ENCODE measurements at regions not wholly inside any gene's neighbourhood (a gene's known extent, or its start where the extent isn't known, plus 50 kb on each side); places are given as distances from the start of the nearest gene placed in this dataset.
A peak's percentile ranks its signal among the peaks of the same experiment; 100 is the strongest.

GRCh38 chr2:5914811-5915611, 222.8 kb downstream of the SOX11 start:
- DNase-seq (ENCODE audit: low read depth in 2 of 2) = no peak

- DNase-seq (ENCODE audit: low read depth in 2 of 2) = peak in 1 of 2 experiments; percentile 5
These were observed 223.7 kb downstream of the SOX11 start for GRCh38 chr2:5915881-5916310.

- no peak for DNase-seq (ENCODE audit: low read depth in 2 of 2)
These were observed 229.0 kb downstream of the SOX11 start for GRCh38 chr2:5921081-5921642.

- no peak for DNase-seq (ENCODE audit: low read depth in 2 of 2)
These were observed 232.1 kb downstream of the SOX11 start for GRCh38 chr2:5923957-5924945.

- no peak for DNase-seq (ENCODE audit: low read depth in 2 of 2)
These were observed 233.4 kb downstream of the SOX11 start for GRCh38 chr2:5925604-5926003.

GRCh38 chr2:5926871-5927512, 234.8 kb downstream of the SOX11 start:
- DNase-seq (ENCODE audit: low read depth in 2 of 2) = no peak

GRCh38 chr2:5932556-5933469, 240.6 kb downstream of the SOX11 start:
- no peak for DNase-seq (ENCODE audit: low read depth in 2 of 2)

DNA sequence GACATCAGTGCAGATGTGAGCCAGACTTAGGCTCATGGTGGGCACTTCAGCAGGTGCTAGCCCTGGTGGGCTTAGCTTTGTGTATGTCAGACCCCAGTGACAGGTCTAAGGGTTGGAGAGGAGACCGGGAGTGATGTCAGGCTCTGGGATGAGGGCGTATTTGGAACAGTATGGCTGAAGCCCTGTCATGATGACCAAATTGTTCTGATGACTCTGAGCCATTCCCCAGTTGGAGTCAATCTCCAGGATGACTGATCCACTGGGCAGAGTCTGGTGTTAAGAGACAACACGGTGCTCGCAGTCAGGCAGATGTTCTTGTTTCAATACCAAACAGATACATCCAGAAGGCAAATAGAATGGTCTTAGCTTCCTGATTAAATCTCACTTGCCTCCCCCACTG, 241.5 kb downstream of the SOX11 start:
- no peak for DNase-seq (ENCODE audit: low read depth in 2 of 2)

GRCh38 chr2:5937321-5937720, 245.1 kb downstream of the SOX11 start:
- DNase-seq (ENCODE audit: low read depth in 2 of 2) = no peak

GRCh38 chr2:5937851-5938565, 245.8 kb downstream of the SOX11 start:
- no peak for DNase-seq (ENCODE audit: low read depth in 2 of 2)

DNA sequence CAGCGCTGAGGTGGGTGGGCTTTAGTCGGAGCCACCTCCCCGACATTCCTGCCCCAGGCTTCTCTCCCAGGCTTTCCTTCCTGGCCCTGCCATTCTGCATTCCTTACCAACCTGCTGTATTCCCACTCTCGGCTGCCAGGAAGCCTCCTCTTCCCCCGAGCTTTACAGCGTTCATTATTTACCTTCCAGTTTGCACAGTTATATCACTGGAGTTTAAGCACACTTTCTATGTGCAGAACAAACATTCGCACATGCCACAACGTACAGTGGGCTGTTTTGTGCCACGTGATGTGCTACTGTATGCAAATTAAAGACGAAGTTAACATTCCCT, 246.3 kb downstream of the SOX11 start:
- DNase-seq (ENCODE audit: low read depth in 2 of 2) = no peak

GRCh38 chr2:5939553-5939952, 247.4 kb downstream of the SOX11 start:
- no peak for DNase-seq (ENCODE audit: low read depth in 2 of 2)

GRCh38 chr2:5940596-5941535, 248.7 kb downstream of the SOX11 start:
- DNase-seq (ENCODE audit: low read depth in 2 of 2) = no peak

DNA sequence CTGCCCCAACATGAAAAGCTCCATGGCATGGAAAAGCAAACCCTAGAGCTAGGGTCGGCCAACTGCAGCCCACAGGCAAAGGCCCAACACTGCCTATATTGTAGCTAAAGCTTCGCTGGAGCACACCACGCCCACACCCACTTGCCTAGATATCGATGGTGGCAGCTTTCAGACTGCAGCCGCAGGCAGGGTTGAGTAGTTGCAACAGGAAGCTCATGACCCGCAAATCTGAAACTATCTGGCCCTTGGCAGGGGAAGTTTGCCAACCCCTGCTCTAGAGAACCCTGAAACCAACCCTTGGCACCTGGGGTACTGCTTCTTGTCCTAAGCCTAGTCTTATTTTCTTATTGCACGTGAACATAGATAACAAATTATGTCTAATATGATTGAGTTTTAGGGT, 250.0 kb downstream of the SOX11 start:
- no peak for DNase-seq (ENCODE audit: low read depth in 2 of 2)

DNA sequence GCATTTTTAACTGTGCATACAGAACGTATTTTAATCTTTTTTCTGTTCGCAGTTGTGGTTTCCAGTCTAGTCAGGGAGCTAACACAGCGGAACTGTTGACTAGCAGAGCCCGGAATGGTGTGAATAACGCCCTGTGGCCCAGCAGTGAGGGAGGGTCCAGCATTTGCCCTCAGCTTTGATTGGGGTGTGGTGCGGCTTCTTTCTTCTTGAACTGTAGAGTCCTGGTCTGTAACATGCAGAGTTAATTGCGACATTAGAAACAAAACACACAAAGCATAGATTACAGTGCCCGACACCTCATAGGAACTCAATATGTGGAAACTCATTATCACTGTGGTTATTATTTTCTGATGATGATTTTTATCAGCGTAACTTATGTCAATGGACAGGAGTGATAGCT, 253.6 kb downstream of the SOX11 start:
- no peak for DNase-seq (ENCODE audit: low read depth in 2 of 2)

GRCh38 chr2:5946225-5947115, 254.3 kb downstream of the SOX11 start:
- no peak for DNase-seq (ENCODE audit: low read depth in 2 of 2)

GRCh38 chr2:5950736-5951135, 258.6 kb downstream of the SOX11 start:
- DNase-seq (ENCODE audit: low read depth in 2 of 2) = no peak

DNA sequence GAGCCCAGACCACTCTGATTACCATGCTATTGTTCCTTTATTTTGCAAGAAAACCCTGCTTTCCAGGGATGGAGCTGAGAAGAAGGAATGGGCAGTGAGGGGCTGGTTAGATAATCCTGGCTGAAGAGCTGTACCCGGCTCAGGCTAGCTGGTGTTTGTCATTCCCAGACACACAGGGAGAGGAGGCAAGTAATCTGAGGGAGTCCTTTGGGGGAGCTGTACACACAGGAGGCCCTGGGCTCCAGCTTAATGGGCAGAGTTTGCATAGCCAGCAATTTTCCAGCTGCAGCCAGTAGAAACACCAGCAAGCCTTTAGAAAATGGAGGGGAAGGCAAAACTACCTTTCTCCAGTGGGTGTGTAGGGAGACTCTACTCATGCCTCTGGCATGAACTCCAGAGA, 259.3 kb downstream of the SOX11 start:
- DNase-seq (ENCODE audit: low read depth in 2 of 2) = no peak
